HL-60 (cell line): ENCODE measurements at regions not wholly inside any gene's neighbourhood (a gene's known extent, or its start where the extent isn't known, plus 50 kb on each side); places are given as distances from the start of the nearest gene placed in this dataset.

Experiments used
- DNase-seq, 2 experiments: peaks; one replicate each; pipeline ENCODE4 v3.0.0-alpha.2; 2010 to 2020; ENCODE audit warnings: low read depth in 1 of 2, low spot score in 1 of 2
- H3K27ac ChIP-seq: fragments of 250-450 bp; sonication (Bioruptor Pico); replicated peaks from 2 replicates; pipeline ENCODE4 v1.5.1; 2020; ENCODE audit warnings: mild to moderate bottlenecking, moderate library complexity
- H3K27me3 ChIP-seq: fragments of 250-450 bp; sonication (Bioruptor Pico); 2 replicates; pipeline ENCODE4 v1.5.1; 2021; ENCODE audit warnings: mild to moderate bottlenecking, moderate library complexity; ENCODE audit not compliant: insufficient read depth, poor library complexity, severe bottlenecking
- H3K4me3 ChIP-seq: replicated peaks from 2 replicates; pipeline ENCODE4 v1.5.1; 2011; ENCODE audit warnings: mild to moderate bottlenecking, control low read depth, low read length; ENCODE audit not compliant: insufficient read depth
- GABPA ChIP-seq: IDR thresholded peaks from 2 replicates; pipeline ENCODE4 v1.6.1; 2012; ENCODE audit warnings: low read depth
- POLR2AphosphoS5 ChIP-seq: IDR thresholded peaks from 2 replicates; pipeline ENCODE4 v1.6.1; 2012; ENCODE audit warnings: low read depth
- REST ChIP-seq: IDR thresholded peaks from 2 replicates; pipeline ENCODE4 v1.6.1; 2012; ENCODE audit warnings: low read depth; ENCODE audit not compliant: insufficient replicate concordance
- SPI1 ChIP-seq: IDR thresholded peaks from 2 replicates; pipeline ENCODE4 v1.6.1; 2012; ENCODE audit warnings: low read depth, mild to moderate bottlenecking, borderline replicate concordance
- TF ChIP-seq, protein P1 (sequence below): IDR thresholded peaks from one replicate; pipeline ENCODE4 v1.5.1; 2011; ENCODE audit warnings: low read length, control low read depth, inconsistent platforms; ENCODE audit not compliant: insufficient read depth

DNA sequence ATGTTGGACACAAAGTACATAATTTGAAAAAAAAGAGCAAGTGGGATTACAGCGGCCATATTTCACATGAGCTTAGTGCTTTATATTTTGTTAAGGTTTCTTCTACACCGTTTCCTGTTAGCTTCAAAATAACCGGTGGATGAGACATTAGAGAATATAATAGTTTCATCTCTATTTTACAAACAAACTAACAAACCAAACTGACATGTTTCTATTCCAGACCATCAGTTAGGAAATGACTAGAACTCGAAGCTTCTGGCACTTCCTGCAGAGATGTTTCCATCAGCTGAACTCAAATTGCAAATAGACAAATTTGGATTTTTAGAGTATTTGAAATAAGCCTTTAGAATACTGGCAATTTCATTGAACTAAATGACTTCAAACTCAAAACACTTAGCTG is 86.5 kb downstream of the MTRR start:
- Histone ChIP-seq H3K27me3 (no peaks in the 10 kb centered on the region), H3K27ac (no peak overlapping the region), H3K4me3 (no peak overlapping the region)
- no peak for DNase-seq
- TF ChIP-seq SPI1 = no peak
- TF ChIP-seq GABPA = no peak
- TF ChIP-seq POLR2AphosphoS5 = no peak
- TF ChIP-seq, protein P1, sequence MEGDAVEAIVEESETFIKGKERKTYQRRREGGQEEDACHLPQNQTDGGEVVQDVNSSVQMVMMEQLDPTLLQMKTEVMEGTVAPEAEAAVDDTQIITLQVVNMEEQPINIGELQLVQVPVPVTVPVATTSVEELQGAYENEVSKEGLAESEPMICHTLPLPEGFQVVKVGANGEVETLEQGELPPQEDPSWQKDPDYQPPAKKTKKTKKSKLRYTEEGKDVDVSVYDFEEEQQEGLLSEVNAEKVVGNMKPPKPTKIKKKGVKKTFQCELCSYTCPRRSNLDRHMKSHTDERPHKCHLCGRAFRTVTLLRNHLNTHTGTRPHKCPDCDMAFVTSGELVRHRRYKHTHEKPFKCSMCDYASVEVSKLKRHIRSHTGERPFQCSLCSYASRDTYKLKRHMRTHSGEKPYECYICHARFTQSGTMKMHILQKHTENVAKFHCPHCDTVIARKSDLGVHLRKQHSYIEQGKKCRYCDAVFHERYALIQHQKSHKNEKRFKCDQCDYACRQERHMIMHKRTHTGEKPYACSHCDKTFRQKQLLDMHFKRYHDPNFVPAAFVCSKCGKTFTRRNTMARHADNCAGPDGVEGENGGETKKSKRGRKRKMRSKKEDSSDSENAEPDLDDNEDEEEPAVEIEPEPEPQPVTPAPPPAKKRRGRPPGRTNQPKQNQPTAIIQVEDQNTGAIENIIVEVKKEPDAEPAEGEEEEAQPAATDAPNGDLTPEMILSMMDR = no peak
- TF ChIP-seq REST = no peak

- TF ChIP-seq, protein P1 = no peak
- TF ChIP-seq GABPA (no peak), REST (no peak), SPI1 (no peak), POLR2AphosphoS5 (no peak)
- no peaks in the 10 kb centered on the region for H3K27me3 ChIP-seq
- H3K27ac ChIP-seq = no peak overlapping the region
- no peak overlapping the region for H3K4me3 ChIP-seq
- DNase-seq = no peak
Observed at GRCh38 chr5:7957329-7957728, 88.4 kb downstream of the MTRR start.

DNA sequence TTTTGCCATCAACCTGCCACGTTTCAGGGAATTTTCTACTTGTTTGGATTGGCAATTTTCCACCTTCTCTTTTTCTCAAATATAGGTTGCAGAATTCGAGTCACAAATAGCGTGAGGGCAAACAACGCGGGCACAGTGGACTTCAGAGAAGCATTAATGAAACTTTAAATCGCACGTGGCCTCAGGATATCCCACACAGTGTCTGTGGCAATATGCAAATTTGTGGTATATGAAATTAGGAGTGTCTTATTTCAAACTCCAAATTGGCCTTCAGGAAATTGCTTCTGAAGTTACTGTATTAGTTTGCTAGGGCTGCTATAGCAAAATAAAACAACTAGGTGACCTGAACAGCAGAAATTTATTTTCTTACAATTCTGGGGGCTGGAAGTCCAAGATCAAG is 91.2 kb downstream of the MTRR start:
- no peak overlapping the region for H3K27ac ChIP-seq
- H3K4me3 ChIP-seq = no peak overlapping the region
- no peaks in the 10 kb centered on the region for H3K27me3 ChIP-seq
- DNase-seq = no peak
- no peak for TF ChIP-seq REST

DNA sequence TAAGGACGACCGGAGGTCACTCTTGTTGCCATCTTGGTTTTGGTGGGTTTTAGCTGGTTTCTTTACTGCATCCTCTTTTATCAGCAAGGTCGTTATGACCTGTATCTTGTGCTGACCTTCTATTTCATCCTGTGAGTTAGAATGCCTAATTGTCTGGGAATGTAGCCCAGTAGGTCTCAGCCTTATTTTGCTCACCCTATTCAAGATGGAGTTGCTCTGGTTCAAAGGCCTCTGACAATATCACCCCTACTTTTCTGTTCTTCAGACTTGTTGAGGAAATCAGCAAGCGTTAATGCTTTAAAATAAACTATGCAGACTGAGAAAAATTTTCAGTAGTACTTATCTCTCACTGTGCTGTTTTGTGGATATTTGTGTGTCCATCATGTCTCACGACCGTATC is 92.6 kb downstream of the MTRR start:
- no peak overlapping the region for H3K4me3 ChIP-seq
- no peak overlapping the region for H3K27ac ChIP-seq
- no peak for DNase-seq
- TF ChIP-seq SPI1 (no peak), POLR2AphosphoS5 (no peak), REST (no peak), GABPA (no peak)
- TF ChIP-seq, protein P1 = no peak
- no peaks in the 10 kb centered on the region for H3K27me3 ChIP-seq
